GM18868 (cell line): ENCODE measurements at regions not wholly inside any gene's neighbourhood (a gene's known extent, or its start where the extent isn't known, plus 50 kb on each side); places are given as distances from the start of the nearest gene placed in this dataset.

Experiments used
- ATAC-seq: cut with Tn5 transposase; IDR thresholded peaks from one replicate; pipeline ENCODE4 v1.9.1; 2021; ENCODE audit warnings: mild to moderate bottlenecking, moderate library complexity; ENCODE audit not compliant: unreplicated experiment

GRCh38 chr7:51477819-51478218, 161.2 kb upstream of the COBL start:
- no peak for ATAC-seq

GRCh38 chr7:51477323-51477722, 160.7 kb upstream of the COBL start:
- ATAC-seq = no peak

GRCh38 chr7:51476026-51476425, 159.4 kb upstream of the COBL start:
- ATAC-seq = no peak

DNA sequence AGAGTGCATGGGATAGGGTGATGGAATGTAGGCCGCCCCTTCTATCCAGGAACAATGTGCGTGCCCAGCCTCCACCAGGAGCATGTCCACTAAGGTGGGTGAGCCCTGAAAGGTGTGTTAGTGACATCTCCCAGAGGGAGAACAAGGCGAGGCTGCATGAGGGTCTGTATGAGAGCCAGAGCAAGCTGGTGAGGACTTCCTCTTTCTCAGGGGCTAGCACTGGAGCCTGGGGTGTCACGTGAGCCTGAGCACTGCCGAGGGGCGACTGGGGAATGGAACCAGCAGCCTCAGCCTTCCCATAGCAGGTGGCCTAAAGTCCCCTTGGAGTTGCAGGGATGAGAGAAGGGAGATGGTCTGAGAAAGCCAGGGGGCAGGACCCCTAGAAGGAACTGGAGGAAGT, 156.3 kb upstream of the COBL start:
- ATAC-seq = no peak

GRCh38 chr7:51471981-51472296, 155.3 kb upstream of the COBL start:
- ATAC-seq = no peak

GRCh38 chr7:51471210-51471980, 154.8 kb upstream of the COBL start:
- ATAC-seq = no peak

GRCh38 chr7:51467384-51468017, 150.9 kb upstream of the COBL start:
- no peak for ATAC-seq

DNA sequence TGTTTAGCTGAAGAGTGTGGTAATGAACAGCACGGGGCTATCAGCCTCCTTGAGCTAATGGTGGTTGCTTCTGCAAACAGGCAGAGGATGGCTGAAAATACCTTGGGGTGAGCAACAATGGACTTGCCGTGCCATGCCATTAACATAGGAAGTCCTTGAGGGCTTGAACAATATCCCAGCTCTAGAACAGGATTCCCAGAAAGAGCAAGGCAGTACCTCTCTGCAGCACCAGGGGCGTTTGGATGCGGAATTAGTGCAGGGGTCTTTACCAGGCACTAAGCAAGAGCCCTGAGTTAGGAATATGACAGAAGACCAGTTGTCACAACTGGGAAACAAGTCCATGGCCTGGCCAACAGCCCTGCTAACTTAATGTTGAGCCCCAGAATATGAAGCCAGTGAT, 143.2 kb upstream of the COBL start:
- no peak for ATAC-seq

GRCh38 chr7:51458693-51459092, 142.1 kb upstream of the COBL start:
- no peak for ATAC-seq

- no peak for ATAC-seq
Observed at GRCh38 chr7:51457079-51457478, 140.5 kb upstream of the COBL start.

DNA sequence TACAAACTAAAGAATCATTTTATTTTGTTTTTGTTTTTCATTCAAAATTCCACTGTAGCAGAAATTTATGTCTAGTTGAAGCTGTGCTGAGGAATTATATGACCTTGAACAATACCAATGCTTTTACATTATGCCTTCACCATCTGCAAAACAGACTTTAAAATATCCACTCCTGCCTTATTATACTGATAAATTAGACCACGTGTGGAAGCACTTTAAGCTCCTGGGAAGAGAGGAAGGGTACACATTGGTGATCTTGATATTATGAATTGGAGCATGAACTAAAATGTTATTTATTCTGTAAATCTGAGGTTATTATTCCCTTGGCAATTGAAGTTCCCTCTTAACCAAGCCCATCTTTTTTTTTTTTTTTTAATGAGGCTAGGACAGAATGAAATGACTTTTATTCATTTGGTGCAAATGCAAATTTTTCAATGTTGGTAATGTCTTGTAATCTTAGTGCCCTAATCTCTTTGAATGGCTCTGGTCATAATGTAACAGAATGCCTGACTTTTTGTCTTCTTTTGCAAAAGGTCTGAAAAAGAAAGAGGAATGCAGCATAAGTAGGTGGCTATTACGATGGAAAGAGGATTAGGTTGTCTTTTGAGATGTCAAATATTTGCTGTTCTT, 139.9 kb upstream of the COBL start:
- ATAC-seq = no peak

GRCh38 chr7:51455948-51456347, 139.3 kb upstream of the COBL start:
- no peak for ATAC-seq

DNA sequence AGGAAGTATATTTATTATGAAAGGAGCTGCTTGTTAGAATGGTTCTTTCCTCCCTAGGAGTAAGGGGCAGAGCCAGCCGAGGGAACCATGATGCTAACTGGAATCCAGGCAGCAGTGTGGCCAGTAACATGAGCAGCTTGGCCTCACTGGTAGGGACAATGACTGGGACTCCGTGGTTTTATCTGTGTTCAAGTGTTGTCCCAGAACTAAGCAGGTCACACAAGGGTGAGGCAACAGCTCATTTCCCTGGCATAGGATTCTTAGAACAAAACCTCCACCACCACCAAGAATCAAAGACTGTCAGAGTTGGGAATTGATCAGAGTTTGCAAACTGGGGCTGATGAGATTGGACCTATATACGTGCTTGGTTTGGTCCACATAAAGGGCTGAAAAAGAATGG, 138.9 kb upstream of the COBL start:
- ATAC-seq = no peak

DNA sequence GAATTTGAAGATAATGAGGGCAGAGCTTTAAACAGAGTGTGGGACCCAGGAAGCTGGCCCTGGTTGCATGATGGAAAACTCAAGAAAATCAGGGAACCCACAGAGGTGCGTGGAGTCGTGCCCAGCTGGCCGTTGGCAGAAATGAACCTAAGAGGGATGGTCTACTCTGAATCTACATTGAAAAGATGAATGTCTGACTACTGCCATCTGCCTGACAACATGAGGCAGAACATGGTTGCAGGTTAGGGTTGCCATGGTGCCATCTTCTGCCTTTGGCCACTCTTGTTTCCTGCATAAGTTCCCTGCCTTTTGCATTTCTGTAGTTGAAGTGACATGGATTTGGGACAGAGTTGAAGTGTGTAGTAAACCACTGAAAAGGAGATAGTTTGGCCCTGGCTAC, 138.5 kb upstream of the COBL start:
- no peak for ATAC-seq

GRCh38 chr7:51452694-51453093, 136.1 kb upstream of the COBL start:
- no peak for ATAC-seq

DNA sequence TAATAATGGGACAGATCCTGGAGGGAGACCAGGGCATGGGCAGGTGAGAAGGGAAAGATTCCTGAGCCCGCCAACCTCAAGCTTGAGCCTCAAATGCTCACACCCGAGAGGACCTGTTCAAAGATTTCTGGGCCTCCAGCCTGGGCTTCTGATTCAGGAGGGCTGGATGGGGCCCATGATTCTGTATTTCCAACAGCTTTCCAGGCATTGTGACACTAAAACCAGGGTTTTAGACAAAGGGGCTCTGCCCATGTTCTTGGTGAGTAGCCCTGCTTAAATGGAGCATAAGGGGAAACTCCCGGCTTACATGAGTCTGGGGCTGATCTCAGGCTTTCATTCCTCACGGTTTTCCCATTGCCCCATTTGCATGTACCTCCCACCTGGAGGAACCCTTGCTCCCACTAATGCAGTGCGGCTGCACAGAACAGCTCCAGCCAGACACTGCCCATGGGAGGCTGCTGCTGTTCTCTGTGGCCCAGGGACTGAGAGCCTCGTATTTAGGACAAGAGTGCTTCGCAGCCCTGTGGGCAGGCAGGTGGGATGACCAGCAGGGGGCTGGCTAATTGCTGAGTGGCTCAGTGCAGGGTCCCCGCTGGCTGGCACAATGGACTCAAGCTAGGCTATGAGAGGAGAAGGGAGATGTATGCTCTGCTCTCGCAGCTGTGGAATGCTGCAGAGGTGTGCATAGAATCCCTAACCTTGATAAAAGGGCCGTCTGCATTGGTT, 135.3 kb upstream of the COBL start:
- no peak for ATAC-seq

- no peak for ATAC-seq
Observed at GRCh38 chr7:51450541-51450940, 133.9 kb upstream of the COBL start.

DNA sequence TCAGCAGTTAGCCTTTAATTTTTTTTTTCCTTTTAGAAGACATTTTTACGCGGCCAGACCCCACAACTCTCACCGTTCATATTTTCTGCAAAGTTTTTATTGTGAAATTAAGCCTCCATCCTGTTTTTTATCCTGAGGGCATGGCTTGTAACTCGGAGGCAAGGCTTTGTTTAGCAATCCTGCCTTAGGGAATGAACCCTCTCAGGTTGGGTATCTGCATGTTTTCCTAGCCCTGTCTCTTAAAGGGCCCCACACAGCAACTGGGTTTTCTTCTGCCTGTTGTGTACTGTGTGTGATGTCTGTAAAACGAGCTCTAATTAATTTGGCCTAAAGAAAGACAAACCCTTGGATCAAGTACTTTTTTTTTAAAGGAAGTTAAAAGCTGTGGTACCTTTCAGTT, 130.2 kb upstream of the COBL start:
- no peak for ATAC-seq

DNA sequence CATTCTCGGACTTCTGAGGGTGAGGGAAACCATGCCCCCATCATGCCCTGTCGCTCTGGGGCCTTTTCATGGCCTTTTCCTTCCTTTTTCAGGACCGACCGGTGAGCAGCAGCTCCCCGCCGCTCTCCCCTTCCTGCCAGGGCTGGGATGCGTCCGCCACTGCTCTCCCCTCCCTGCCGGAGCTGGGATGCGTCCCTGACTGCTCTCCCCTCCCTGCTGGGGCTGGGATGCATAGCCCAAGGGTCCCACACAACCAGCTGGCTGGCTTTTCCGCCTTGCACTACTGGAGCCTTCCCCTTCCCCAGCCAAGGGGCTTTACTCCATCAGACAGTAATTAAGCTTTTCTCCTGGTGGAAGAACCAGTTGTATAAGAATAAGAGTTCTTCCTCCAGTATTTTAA, 129.7 kb upstream of the COBL start:
- no peak for ATAC-seq

DNA sequence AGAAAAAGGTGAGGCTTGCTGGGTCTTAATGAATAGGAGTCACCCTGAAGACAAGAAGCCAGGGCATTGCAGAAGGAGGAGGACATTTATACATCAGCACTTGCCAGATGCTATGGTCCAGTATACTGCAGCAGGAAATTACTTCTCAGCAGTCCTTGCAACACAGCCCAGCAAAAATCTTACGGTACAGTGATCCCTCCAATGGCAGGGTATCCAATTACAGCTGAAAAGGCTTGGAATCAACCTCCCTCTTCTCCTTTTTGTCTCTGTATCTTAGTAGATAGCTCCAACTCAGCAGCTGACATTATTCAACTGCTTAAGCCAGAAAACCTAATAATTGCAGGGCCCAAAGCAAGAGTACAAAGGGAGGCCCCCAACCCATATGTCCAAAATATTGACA, 128.3 kb upstream of the COBL start:
- no peak for ATAC-seq

GRCh38 chr7:51430480-51431086, 114.0 kb upstream of the COBL start:
- peak; percentile 76 for ATAC-seq
